ENCODE measurements at regions not wholly inside any gene's neighbourhood (a gene's known extent, or its start where the extent isn't known, plus 50 kb on each side); places are given as distances from the start of the nearest gene placed in this dataset.

DNA sequence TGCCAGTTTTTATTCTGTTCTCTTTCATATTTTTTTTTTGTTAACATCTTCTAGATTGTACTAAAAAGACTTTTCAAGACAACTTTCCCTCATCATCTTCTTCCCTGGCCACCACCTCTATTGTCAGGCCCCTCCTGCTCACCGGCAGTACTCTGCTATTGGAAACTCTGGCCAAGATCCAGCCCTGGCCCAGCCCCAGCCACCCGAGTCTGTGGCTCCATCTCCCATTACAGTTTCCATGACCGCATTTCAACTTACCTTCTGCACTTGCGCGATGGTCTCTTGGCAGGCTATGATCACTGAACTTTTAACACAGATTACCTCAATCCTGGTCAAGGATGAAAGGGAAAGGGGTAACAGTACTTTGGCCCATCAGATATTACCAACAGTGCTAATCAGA lies 137.7 kb upstream of the POM121L12 start:
- TF ChIP-seq POLR2AphosphoS5 (IDR thresholded peaks at IDR 0.05) = no peak
- TF ChIP-seq, protein P1, sequence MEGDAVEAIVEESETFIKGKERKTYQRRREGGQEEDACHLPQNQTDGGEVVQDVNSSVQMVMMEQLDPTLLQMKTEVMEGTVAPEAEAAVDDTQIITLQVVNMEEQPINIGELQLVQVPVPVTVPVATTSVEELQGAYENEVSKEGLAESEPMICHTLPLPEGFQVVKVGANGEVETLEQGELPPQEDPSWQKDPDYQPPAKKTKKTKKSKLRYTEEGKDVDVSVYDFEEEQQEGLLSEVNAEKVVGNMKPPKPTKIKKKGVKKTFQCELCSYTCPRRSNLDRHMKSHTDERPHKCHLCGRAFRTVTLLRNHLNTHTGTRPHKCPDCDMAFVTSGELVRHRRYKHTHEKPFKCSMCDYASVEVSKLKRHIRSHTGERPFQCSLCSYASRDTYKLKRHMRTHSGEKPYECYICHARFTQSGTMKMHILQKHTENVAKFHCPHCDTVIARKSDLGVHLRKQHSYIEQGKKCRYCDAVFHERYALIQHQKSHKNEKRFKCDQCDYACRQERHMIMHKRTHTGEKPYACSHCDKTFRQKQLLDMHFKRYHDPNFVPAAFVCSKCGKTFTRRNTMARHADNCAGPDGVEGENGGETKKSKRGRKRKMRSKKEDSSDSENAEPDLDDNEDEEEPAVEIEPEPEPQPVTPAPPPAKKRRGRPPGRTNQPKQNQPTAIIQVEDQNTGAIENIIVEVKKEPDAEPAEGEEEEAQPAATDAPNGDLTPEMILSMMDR (IDR thresholded peaks at IDR 0.05) = no peak
- TF ChIP-seq POLR2A (IDR thresholded peaks at IDR 0.05; ENCODE audit: low read depth) = no peak
